GM12878 (cell line): ENCODE measurements at regions not wholly inside any gene's neighbourhood (a gene's known extent, or its start where the extent isn't known, plus 50 kb on each side); places are given as distances from the start of the nearest gene placed in this dataset.

Source experiments
- EP300 ChIP-seq, 2 experiments: fragments of 150-350 bp in 1 of 2; IDR thresholded peaks; 2 replicates each; pipeline ENCODE4 v1.6.1; 2011 to 2012; ENCODE audit warnings: low read depth in 2 of 2, low read length in 2 of 2, borderline replicate concordance in 1 of 2, improper control_type of control experiment in 1 of 2, inconsistent platforms in 1 of 2; ENCODE audit not compliant: control insufficient read depth in 1 of 2
- EZH2 ChIP-seq: IDR thresholded peaks from 2 replicates; pipeline ENCODE4 v1.6.1; 2012; ENCODE audit warnings: low read depth, mild to moderate bottlenecking, control low read depth, inconsistent platforms, low read length, borderline replicate concordance; ENCODE audit not compliant: control insufficient read depth
- HDAC2 ChIP-seq: fragments of 200-600 bp; sonication (generic); IDR thresholded peaks from 2 replicates; pipeline ENCODE4 v1.6.1; 2017
- MXI1 ChIP-seq: fragments of 150-350 bp; IDR thresholded peaks from 2 replicates; pipeline ENCODE4 v1.6.1; 2011; ENCODE audit warnings: low read depth, mild to moderate bottlenecking, inconsistent platforms, low read length, improper control_type of control experiment
- POLR2A ChIP-seq: IDR thresholded peaks from 2 replicates; pipeline ENCODE4 v1.6.1; 2011; ENCODE audit warnings: low read depth, mild to moderate bottlenecking, low read length
- SIN3A ChIP-seq: IDR thresholded peaks from 2 replicates; pipeline ENCODE4 v1.6.1; 2012; ENCODE audit warnings: low read depth, low read length, improper control_type of control experiment
- TF ChIP-seq, protein P1 (sequence below): IDR thresholded peaks from 2 replicates; pipeline ENCODE4 v1.6.1; 2012; ENCODE audit warnings: mild to moderate bottlenecking, low read depth, low read length
- TF ChIP-seq, protein P2 (sequence below), 3 experiments: IDR thresholded peaks in 2 of 3; conservative IDR thresholded peaks in 1 of 3; 2 replicates each; pipeline ENCODE4 v1.5.1; 2011; ENCODE audit warnings: low read depth in 3 of 3, low read length in 3 of 3, mild to moderate bottlenecking in 3 of 3, control low read depth in 2 of 3, moderate library complexity in 2 of 3, inconsistent platforms in 1 of 3, mixed read lengths in 1 of 3; ENCODE audit not compliant: control insufficient read depth in 2 of 3, insufficient read depth in 1 of 3; ENCODE audit errors: extremely low read depth in 1 of 3
- TF ChIP-seq, protein P3 (sequence below): IDR thresholded peaks from 2 replicates; pipeline ENCODE4 v1.6.1; 2011; ENCODE audit warnings: low read depth, low read length, improper control_type of control experiment, borderline replicate concordance

DNA sequence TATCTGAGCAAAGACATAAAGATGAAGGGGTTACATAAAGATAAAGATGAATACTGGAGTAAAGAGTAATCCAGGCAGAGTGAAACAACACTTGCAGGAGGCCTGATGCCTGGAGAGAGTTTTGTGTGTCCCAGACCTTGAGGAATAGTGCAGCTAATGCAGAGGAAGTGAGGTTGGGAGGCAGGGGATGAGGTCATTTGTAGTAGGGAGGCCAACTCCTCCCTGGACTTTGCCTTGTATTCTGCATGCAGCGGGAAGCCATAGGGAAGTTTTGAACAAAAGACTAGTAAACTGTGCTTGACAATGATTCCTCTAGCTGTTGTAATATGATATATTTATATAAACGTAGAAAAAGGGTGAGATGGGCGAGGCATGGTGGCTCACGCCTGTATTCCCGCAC is 356.6 kb downstream of the KCNJ2 start:
- TF ChIP-seq EZH2: no peak
- TF ChIP-seq POLR2A: no peak
- TF ChIP-seq, protein P1, sequence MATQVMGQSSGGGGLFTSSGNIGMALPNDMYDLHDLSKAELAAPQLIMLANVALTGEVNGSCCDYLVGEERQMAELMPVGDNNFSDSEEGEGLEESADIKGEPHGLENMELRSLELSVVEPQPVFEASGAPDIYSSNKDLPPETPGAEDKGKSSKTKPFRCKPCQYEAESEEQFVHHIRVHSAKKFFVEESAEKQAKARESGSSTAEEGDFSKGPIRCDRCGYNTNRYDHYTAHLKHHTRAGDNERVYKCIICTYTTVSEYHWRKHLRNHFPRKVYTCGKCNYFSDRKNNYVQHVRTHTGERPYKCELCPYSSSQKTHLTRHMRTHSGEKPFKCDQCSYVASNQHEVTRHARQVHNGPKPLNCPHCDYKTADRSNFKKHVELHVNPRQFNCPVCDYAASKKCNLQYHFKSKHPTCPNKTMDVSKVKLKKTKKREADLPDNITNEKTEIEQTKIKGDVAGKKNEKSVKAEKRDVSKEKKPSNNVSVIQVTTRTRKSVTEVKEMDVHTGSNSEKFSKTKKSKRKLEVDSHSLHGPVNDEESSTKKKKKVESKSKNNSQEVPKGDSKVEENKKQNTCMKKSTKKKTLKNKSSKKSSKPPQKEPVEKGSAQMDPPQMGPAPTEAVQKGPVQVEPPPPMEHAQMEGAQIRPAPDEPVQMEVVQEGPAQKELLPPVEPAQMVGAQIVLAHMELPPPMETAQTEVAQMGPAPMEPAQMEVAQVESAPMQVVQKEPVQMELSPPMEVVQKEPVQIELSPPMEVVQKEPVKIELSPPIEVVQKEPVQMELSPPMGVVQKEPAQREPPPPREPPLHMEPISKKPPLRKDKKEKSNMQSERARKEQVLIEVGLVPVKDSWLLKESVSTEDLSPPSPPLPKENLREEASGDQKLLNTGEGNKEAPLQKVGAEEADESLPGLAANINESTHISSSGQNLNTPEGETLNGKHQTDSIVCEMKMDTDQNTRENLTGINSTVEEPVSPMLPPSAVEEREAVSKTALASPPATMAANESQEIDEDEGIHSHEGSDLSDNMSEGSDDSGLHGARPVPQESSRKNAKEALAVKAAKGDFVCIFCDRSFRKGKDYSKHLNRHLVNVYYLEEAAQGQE: no peak
- no peak for TF ChIP-seq SIN3A
- TF ChIP-seq, protein P2, sequence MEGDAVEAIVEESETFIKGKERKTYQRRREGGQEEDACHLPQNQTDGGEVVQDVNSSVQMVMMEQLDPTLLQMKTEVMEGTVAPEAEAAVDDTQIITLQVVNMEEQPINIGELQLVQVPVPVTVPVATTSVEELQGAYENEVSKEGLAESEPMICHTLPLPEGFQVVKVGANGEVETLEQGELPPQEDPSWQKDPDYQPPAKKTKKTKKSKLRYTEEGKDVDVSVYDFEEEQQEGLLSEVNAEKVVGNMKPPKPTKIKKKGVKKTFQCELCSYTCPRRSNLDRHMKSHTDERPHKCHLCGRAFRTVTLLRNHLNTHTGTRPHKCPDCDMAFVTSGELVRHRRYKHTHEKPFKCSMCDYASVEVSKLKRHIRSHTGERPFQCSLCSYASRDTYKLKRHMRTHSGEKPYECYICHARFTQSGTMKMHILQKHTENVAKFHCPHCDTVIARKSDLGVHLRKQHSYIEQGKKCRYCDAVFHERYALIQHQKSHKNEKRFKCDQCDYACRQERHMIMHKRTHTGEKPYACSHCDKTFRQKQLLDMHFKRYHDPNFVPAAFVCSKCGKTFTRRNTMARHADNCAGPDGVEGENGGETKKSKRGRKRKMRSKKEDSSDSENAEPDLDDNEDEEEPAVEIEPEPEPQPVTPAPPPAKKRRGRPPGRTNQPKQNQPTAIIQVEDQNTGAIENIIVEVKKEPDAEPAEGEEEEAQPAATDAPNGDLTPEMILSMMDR (IDR thresholded peaks at IDR 0.05 in 2 of 3, conservative IDR thresholded peaks at IDR 0.05 in 1 of 3; ENCODE audit: control insufficient read depth in 2 of 3, extremely low read depth in 1 of 3, insufficient read depth in 1 of 3, low read depth in 3 of 3, low read length in 3 of 3): no peak
- TF ChIP-seq EP300 (IDR thresholded peaks at IDR 0.05; ENCODE audit: borderline replicate concordance in 1 of 2, control insufficient read depth in 1 of 2, low read depth in 2 of 2, low read length in 2 of 2): no peak
- TF ChIP-seq, protein P3, sequence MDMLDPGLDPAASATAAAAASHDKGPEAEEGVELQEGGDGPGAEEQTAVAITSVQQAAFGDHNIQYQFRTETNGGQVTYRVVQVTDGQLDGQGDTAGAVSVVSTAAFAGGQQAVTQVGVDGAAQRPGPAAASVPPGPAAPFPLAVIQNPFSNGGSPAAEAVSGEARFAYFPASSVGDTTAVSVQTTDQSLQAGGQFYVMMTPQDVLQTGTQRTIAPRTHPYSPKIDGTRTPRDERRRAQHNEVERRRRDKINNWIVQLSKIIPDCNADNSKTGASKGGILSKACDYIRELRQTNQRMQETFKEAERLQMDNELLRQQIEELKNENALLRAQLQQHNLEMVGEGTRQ: no peak
- TF ChIP-seq MXI1: no peak
- no peak for TF ChIP-seq HDAC2
